Gastroesophageal sphincter (tissue), 3 donors: ENCODE measurements at regions not wholly inside any gene's neighbourhood (a gene's known extent, or its start where the extent isn't known, plus 50 kb on each side); places are given as distances from the start of the nearest gene placed in this dataset.

Experiments used
- EP300 ChIP-seq: sonication (generic); formaldehyde crosslinking; IDR thresholded peaks from one replicate; pipeline ENCODE4 v1.6.1; 2017; ENCODE audit warnings: antibody characterized with exemption, mild to moderate bottlenecking
- POLR2A ChIP-seq, 2 donors: fragments of 450-650 bp; IDR thresholded peaks; one replicate each; pipeline ENCODE4 v1.6.1; 2017; ENCODE audit warnings: antibody characterized with exemption in 2 of 2, mild to moderate bottlenecking in 2 of 2, moderate library complexity in 1 of 2
- POLR2AphosphoS5 ChIP-seq: sonication (generic); formaldehyde crosslinking; IDR thresholded peaks from one replicate; pipeline ENCODE4 v1.6.1; 2017; ENCODE audit warnings: antibody characterized with exemption
- TF ChIP-seq, protein P1 (sequence below), 4 experiments: fragments of 200-600 bp in 2 of 4; fragments of 450-650 bp in 2 of 4; sonication (generic) in 1 of 4; IDR thresholded peaks; one replicate each; pipeline ENCODE4 v1.5.1; 2017 to 2019; ENCODE audit warnings: antibody characterized with exemption in 4 of 4, mild to moderate bottlenecking in 2 of 4, moderate library complexity in 2 of 4

GRCh38 chr13:73618275-73618865 lies 515.8 kb downstream of the KLF12 start:
- TF ChIP-seq POLR2A (IDR thresholded peaks at IDR 0.05), result no peak
- no peak for TF ChIP-seq POLR2AphosphoS5
- TF ChIP-seq, protein P1, sequence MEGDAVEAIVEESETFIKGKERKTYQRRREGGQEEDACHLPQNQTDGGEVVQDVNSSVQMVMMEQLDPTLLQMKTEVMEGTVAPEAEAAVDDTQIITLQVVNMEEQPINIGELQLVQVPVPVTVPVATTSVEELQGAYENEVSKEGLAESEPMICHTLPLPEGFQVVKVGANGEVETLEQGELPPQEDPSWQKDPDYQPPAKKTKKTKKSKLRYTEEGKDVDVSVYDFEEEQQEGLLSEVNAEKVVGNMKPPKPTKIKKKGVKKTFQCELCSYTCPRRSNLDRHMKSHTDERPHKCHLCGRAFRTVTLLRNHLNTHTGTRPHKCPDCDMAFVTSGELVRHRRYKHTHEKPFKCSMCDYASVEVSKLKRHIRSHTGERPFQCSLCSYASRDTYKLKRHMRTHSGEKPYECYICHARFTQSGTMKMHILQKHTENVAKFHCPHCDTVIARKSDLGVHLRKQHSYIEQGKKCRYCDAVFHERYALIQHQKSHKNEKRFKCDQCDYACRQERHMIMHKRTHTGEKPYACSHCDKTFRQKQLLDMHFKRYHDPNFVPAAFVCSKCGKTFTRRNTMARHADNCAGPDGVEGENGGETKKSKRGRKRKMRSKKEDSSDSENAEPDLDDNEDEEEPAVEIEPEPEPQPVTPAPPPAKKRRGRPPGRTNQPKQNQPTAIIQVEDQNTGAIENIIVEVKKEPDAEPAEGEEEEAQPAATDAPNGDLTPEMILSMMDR (IDR thresholded peaks at IDR 0.05), result no peak
- TF ChIP-seq EP300, result no peak
